OCI-LY7 (cell line): ENCODE measurements at regions not wholly inside any gene's neighbourhood (a gene's known extent, or its start where the extent isn't known, plus 50 kb on each side); places are given as distances from the start of the nearest gene placed in this dataset.

Experiments
- BruUV-seq: library from RNA; stranded (reverse); fragments of 400-500 nt; replicated peaks from 2 replicates; lab custom pipeline; 2021; lab: Mats Ljungman, UMichigan
- CTCF ChIA-PET: fragments of 300-600 bp; sonication (Branson Sonifier 250); formaldehyde crosslinking; loops from one replicate; lab custom pipeline; 2022; ENCODE audit warnings: antibody characterized with exemption; ENCODE audit not compliant: unreplicated experiment; lab: Charles Lee
- POLR2A ChIA-PET: fragments of 300-600 bp; sonication (Branson Sonifier 250); formaldehyde crosslinking; loops from one replicate; lab custom pipeline; 2022; ENCODE audit warnings: antibody characterized with exemption; lab: Charles Lee
- DNase-seq: peaks from one replicate; pipeline ENCODE4 v3.0.0-alpha.2; 2015; ENCODE audit warnings: low spot score
- H2AFZ ChIP-seq: fragments of 200-600 bp; sonication (generic), shearing (Covaris generic); 2 replicates; pipeline ENCODE4 v1.6.1; 2014; ENCODE audit warnings: mild to moderate bottlenecking, antibody characterized with exemption, low read length, moderate library complexity
- H3K27ac ChIP-seq: fragments of 200-600 bp; sonication (generic); 2 replicates; pipeline ENCODE4 v1.5.1; 2014; ENCODE audit warnings: mixed run types, low read depth, mild to moderate bottlenecking, moderate library complexity, low read length, inconsistent platforms; ENCODE audit not compliant: poor library complexity, severe bottlenecking
- H3K36me3 ChIP-seq: fragments of 200-600 bp; sonication (generic); 2 replicates; pipeline ENCODE4 v1.6.1; 2014; ENCODE audit warnings: mild to moderate bottlenecking, antibody characterized with exemption, low read length, moderate library complexity, mixed read lengths; ENCODE audit not compliant: insufficient read depth
- H3K4me1 ChIP-seq: fragments of 200-600 bp; sonication (generic); 2 replicates; pipeline ENCODE4 v1.5.1; 2014; ENCODE audit warnings: mild to moderate bottlenecking, low read length; ENCODE audit not compliant: insufficient read depth, poor library complexity, severe bottlenecking
- H3K4me2 ChIP-seq: fragments of 200-600 bp; sonication (generic); 2 replicates; pipeline ENCODE4 v1.6.1; 2014; ENCODE audit warnings: mild to moderate bottlenecking, low read length
- H3K4me3 ChIP-seq: fragments of 200-600 bp; sonication (generic); 2 replicates; pipeline ENCODE4 v1.5.1; 2014; ENCODE audit warnings: mild to moderate bottlenecking, low read depth, low read length; ENCODE audit not compliant: poor library complexity, severe bottlenecking
- H3K79me2 ChIP-seq: fragments of 200-600 bp; sonication (generic); 2 replicates; pipeline ENCODE4 v1.6.1; 2016; ENCODE audit warnings: low read depth, mild to moderate bottlenecking, low read length, moderate library complexity, mixed read lengths; ENCODE audit not compliant: insufficient read depth
- H3K9me2 ChIP-seq: fragments of 200-600 bp; sonication (generic); 2 replicates; pipeline ENCODE4 v1.6.1; 2016; ENCODE audit warnings: mild to moderate bottlenecking, low read length, mixed read lengths; ENCODE audit not compliant: insufficient read depth
- H3K9me3 ChIP-seq: fragments of 200-600 bp; sonication (generic); 2 replicates; pipeline ENCODE4 v1.6.1; 2014; ENCODE audit warnings: mild to moderate bottlenecking, mixed run types, low read length, mixed read lengths
- H4K20me1 ChIP-seq: fragments of 200-600 bp; sonication (generic); 2 replicates; pipeline ENCODE4 v1.6.1; 2014; ENCODE audit warnings: mild to moderate bottlenecking, antibody characterized with exemption, low read length, moderate library complexity, mixed read lengths; ENCODE audit not compliant: insufficient read depth
- EZH2phosphoT487 ChIP-seq: fragments of 200-600 bp; sonication (generic); IDR thresholded peaks from 2 replicates; pipeline ENCODE4 v1.6.1; 2018; ENCODE audit warnings: low read depth, borderline replicate concordance, mild to moderate bottlenecking, mixed run types, antibody characterized with exemption, low read length, moderate library complexity, mixed read lengths
- intact Hi-C: fragments of 100-400 bp; cut with micrococcal nuclease; formaldehyde crosslinking; loops from one replicate; pipeline ENCODE4 v1.10.0; 2022; ENCODE audit not compliant: unreplicated experiment
- TF ChIP-seq, protein P1 (sequence below): fragments of 200-600 bp; sonication (generic); conservative IDR thresholded peaks from 2 replicates; pipeline ENCODE4 v1.5.1; 2014; ENCODE audit warnings: mild to moderate bottlenecking, antibody characterized with exemption, low read length, moderate library complexity, mixed read lengths

DNA sequence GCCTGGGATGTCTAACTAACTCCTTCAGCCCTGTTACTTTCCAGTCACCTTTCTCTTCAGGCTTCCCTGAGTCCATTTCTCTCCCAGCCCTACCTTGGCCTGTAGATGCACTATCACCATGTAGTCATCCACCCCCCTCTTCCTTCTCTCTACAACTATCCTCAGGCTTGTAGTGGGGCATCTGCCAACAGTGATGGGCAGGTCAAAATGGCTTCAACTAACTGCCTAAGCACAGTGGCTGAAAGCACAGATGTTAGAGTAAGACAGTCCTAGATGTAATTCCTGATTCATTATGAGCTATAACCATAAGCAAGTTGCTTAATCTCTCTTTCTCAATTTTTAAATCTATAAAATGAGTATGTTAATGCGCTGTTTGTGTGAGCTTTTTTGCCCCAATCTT, 133.6 kb upstream of the NAV3 start:
- ChIA-PET CTCF (no interaction called here), POLR2A (interaction anchor here (0.6 to 0.9 kb wide), 5 partner anchors 25 to 1307 kb away, joined by 3 to 4 read pairs (median 3); no protein-coding TSS in a partner anchor)
- intact Hi-C loops: no loop called here
- Histone ChIP-seq H3K9me2 (no peaks in the 10 kb centered on the region), H3K4me3 (no peak overlapping the region), H3K4me1 (no peaks in the 10 kb centered on the region), H3K27ac (no peak overlapping the region), H2AFZ (no peak overlapping the region), H3K9me3 (no peaks in the 10 kb centered on the region), H3K79me2 (no peaks in the 10 kb centered on the region), H4K20me1 (no peaks in the 10 kb centered on the region), H3K36me3 (no peaks in the 10 kb centered on the region), H3K4me2 (no peak overlapping the region)
- TF ChIP-seq, protein P1, sequence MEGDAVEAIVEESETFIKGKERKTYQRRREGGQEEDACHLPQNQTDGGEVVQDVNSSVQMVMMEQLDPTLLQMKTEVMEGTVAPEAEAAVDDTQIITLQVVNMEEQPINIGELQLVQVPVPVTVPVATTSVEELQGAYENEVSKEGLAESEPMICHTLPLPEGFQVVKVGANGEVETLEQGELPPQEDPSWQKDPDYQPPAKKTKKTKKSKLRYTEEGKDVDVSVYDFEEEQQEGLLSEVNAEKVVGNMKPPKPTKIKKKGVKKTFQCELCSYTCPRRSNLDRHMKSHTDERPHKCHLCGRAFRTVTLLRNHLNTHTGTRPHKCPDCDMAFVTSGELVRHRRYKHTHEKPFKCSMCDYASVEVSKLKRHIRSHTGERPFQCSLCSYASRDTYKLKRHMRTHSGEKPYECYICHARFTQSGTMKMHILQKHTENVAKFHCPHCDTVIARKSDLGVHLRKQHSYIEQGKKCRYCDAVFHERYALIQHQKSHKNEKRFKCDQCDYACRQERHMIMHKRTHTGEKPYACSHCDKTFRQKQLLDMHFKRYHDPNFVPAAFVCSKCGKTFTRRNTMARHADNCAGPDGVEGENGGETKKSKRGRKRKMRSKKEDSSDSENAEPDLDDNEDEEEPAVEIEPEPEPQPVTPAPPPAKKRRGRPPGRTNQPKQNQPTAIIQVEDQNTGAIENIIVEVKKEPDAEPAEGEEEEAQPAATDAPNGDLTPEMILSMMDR: no peak
- TF ChIP-seq EZH2phosphoT487: no peak
- DNase-seq: no peak
- no TSS peak for BruUV-seq

DNA sequence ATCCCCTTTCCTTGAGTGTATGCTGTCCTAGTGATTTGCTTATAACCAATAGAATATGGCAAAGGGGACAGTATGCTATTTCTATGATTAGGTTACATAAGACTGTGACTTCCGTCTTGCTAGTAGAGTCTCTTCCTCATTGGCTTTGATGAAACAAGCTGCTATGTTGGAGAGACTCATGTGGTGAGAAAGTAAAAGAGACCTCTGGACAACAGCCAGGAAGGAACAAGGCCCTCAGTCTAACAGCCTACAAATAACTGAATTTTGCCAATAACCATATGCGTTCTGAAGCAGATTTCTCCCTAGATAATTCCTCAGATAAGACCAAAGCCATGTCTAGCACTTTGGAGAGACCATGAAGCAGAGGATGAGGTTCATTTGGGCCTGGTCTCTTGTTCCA, 134.5 kb upstream of the NAV3 start:
- H3K79me2 ChIP-seq: no peaks in the 10 kb centered on the region
- intact Hi-C loops: no loop called here
- H4K20me1 ChIP-seq: no peaks in the 10 kb centered on the region
- no peaks in the 10 kb centered on the region for H3K9me2 ChIP-seq
- ChIA-PET CTCF (no interaction called here), POLR2A (interaction anchor here (0.6 kb wide), 1 partner anchor 593 kb away, joined by 3 read pairs; no protein-coding TSS in a partner anchor)
- TF ChIP-seq EZH2phosphoT487: no peak
- TF ChIP-seq, protein P1: no peak
- H3K27ac ChIP-seq: no peak overlapping the region
- H2AFZ ChIP-seq: no peak overlapping the region
- no peak for DNase-seq
- no peaks in the 10 kb centered on the region for H3K9me3 ChIP-seq
- no peak overlapping the region for H3K4me3 ChIP-seq
- H3K36me3 ChIP-seq: no peaks in the 10 kb centered on the region
- BruUV-seq: no TSS peak
- no peaks in the 10 kb centered on the region for H3K4me1 ChIP-seq
- H3K4me2 ChIP-seq: no peak overlapping the region

DNA sequence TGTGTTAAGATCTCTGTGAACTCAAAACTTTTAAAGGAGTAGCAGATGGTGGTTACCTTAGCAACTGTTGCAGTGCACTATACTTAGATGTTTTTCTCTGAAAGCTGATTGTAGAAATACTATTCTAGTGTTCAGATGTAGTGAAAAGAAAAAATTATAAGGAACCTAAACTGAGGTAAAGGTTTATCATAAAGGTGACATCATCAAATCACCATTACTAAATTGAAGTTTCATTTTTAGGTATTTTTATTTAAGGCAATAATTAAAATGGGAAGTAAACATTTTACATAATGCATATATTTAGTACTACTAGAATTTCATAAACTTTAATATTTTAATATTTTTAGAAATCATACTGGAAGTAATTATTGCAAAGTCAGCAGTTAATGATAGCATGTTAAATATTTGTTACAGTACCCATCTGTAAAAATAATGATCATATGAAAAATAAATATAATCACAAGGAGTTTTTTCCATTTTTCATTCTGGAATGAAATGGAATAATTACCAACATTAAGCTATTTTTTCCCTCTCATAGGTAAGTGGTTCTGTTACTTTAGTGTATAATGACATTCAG, 141.1 kb upstream of the NAV3 start:
- Histone ChIP-seq H3K4me1 (no peaks in the 10 kb centered on the region), H3K36me3 (no peaks in the 10 kb centered on the region), H3K9me3 (no peaks in the 10 kb centered on the region), H3K4me2 (no peak overlapping the region), H3K27ac (no peak overlapping the region), H4K20me1 (no peaks in the 10 kb centered on the region), H3K4me3 (no peak overlapping the region), H3K79me2 (no peaks in the 10 kb centered on the region), H2AFZ (no peak overlapping the region), H3K9me2 (no peaks in the 10 kb centered on the region)
- BruUV-seq: no TSS peak
- TF ChIP-seq, protein P1: no peak
- no peak for TF ChIP-seq EZH2phosphoT487
- ChIA-PET POLR2A (no interaction called here), CTCF (no interaction called here)
- DNase-seq: no peak
- intact Hi-C loops: loop anchor here (10.0 kb wide), 1 partner anchor 645 kb away; no protein-coding TSS in a partner anchor
